ENCODE measurements at regions not wholly inside any gene's neighbourhood (a gene's known extent, or its start where the extent isn't known, plus 50 kb on each side); places are given as distances from the start of the nearest gene placed in this dataset.
"Not testable (repeated sequence)": the region's sequence is repeated elsewhere in the genome, so short reads cannot be mapped to it uniquely, and the experiment has no call there.

DNA sequence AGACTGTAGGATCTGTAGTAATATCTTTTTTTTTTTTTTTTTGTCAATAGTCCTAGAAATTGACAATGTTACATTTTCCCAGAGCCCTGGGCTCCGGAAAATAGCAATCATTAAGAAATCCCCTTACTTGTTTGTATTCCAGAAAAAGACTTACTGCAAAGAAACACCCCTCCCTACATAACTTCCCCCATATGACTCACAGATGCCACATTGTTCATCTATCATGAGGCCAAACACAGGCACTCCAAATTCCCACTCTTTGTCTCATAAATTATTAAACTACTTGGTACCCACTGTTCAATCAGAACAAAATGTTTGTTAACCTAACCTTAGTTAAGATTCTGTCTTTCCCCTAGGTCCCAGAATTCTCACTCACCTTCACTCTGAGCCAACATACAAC lies 53.5 kb downstream of the TEX51 start:
- intact Hi-C loops (cut with micrococcal nuclease): no loop called here
- POLR2A ChIA-PET: no interaction called here
- Mint-ChIP-seq H3K9me3 (ENCODE audit: unreplicated experiment) (no peaks in the 10 kb centered on the region), H3K27me3 (ENCODE audit: insufficient read depth, unreplicated experiment) (peaks cover 55% of the 10 kb centered on the region), H3K36me3 (ENCODE audit: insufficient read depth, unreplicated experiment) (no peaks in the 10 kb centered on the region), H3K4me1 (ENCODE audit: insufficient read depth, unreplicated experiment) (no peaks in the 10 kb centered on the region), H3K27ac (ENCODE audit: low read depth, unreplicated experiment) (no peak overlapping the region), H3K4me3 (ENCODE audit: unreplicated experiment) (no peak overlapping the region)
- BruUV-seq (replicated peaks): no TSS peak
- no peak for TF ChIP-seq CTCF (IDR thresholded peaks at IDR 0.05; ENCODE audit: unreplicated experiment)
- no peak for DNase-seq (ENCODE audit: unreplicated experiment)
- CTCF ChIA-PET: no interaction called here

DNA sequence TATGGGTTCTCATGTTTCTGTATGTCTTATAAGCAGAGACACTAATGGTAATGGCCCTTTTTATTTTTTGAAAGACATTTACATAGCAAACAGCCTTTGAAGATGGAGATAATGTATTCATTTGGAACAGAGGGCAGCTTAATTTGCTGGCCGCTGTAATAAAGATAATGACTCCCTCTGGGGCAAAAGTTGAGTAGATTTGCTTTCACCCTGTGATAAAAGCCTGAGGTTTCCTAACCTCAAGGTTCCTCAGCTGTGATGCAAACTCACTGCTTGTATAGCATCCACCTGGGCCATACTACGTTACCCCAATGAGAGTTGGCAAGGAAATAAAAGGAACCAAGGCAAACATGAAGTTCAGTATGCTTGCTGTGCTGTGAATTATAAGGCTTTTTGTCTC lies 54.8 kb downstream of the TEX51 start:
- TF ChIP-seq CTCF (IDR thresholded peaks at IDR 0.05; ENCODE audit: unreplicated experiment): no peak
- DNase-seq (ENCODE audit: unreplicated experiment): no peak
- Mint-ChIP-seq H3K36me3 (ENCODE audit: insufficient read depth, unreplicated experiment) (no peaks in the 10 kb centered on the region), H3K27ac (ENCODE audit: low read depth, unreplicated experiment) (no peak overlapping the region), H3K4me1 (ENCODE audit: insufficient read depth, unreplicated experiment) (no peaks in the 10 kb centered on the region), H3K4me3 (ENCODE audit: unreplicated experiment) (no peak overlapping the region), H3K9me3 (ENCODE audit: unreplicated experiment) (no peaks in the 10 kb centered on the region), H3K27me3 (ENCODE audit: insufficient read depth, unreplicated experiment) (peaks cover 46% of the 10 kb centered on the region)
- BruUV-seq (replicated peaks): no TSS peak
- CTCF ChIA-PET: no interaction called here
- intact Hi-C loops (cut with micrococcal nuclease): no loop called here
- POLR2A ChIA-PET: no interaction called here

GRCh38 chr2:126954831-126955230 lies 56.1 kb downstream of the TEX51 start:
- H3K9me3 Mint-ChIP-seq (ENCODE audit: unreplicated experiment): no peaks in the 10 kb centered on the region
- BruUV-seq (replicated peaks): no TSS peak
- no peaks in the 10 kb centered on the region for H3K4me1 Mint-ChIP-seq (ENCODE audit: insufficient read depth, unreplicated experiment)
- no peak overlapping the region for H3K27ac Mint-ChIP-seq (ENCODE audit: low read depth, unreplicated experiment)
- intact Hi-C loops (cut with micrococcal nuclease): no loop called here
- CTCF ChIA-PET: interaction anchor here (1.1 to 2.5 kb wide), 2 partner anchors 17 to 176 kb away, joined by 4 to 13 read pairs; no protein-coding TSS in a partner anchor
- H3K36me3 Mint-ChIP-seq (ENCODE audit: insufficient read depth, unreplicated experiment): no peaks in the 10 kb centered on the region
- H3K4me3 Mint-ChIP-seq (ENCODE audit: unreplicated experiment): no peak overlapping the region
- H3K27me3 Mint-ChIP-seq (ENCODE audit: insufficient read depth, unreplicated experiment): peaks cover 44% of the 10 kb centered on the region
- no peak for TF ChIP-seq CTCF (IDR thresholded peaks at IDR 0.05; ENCODE audit: unreplicated experiment)
- no peak for DNase-seq (ENCODE audit: unreplicated experiment)
- POLR2A ChIA-PET: interaction anchor here (0.6 kb wide), 1 partner anchor 282 kb away, joined by 3 read pairs; no protein-coding TSS in a partner anchor

DNA sequence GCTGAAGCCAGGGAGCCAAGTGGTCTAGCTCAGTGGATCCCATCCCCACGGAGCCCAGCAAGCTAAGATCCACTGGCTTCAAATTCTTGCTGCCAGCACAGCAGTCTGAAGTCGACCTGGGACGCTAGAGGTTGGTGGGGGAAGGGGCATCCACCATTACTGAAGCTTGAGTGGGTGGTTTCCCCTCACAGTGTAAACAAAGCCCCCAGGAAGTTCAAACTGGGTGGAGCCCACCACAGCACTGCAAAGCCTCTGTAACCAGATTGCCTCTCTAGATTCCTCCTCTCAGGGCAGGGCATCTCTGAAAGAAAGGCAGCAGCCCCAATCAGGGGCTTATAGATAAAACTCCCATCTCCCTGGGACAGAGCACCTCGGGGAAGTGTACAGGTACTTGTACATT lies 58.1 kb downstream of the TEX51 start:
- H3K4me3 Mint-ChIP-seq (ENCODE audit: unreplicated experiment); H3K4me1 Mint-ChIP-seq (ENCODE audit: insufficient read depth, unreplicated experiment); intact Hi-C loops (cut with micrococcal nuclease); DNase-seq (ENCODE audit: unreplicated experiment); BruUV-seq (replicated peaks); H3K9me3 Mint-ChIP-seq (ENCODE audit: unreplicated experiment); H3K36me3 Mint-ChIP-seq (ENCODE audit: insufficient read depth, unreplicated experiment); H3K27ac Mint-ChIP-seq (ENCODE audit: low read depth, unreplicated experiment): not testable (repeated sequence)
- ChIA-PET POLR2A (interaction anchor here (1.0 kb wide), 1 partner anchor 9 kb away, joined by 3 read pairs; no protein-coding TSS in a partner anchor), CTCF (interaction anchor here (0.5 to 2.5 kb wide), 3 partner anchors 15 to 168 kb away, joined by 4 to 13 read pairs (median 4); no protein-coding TSS in a partner anchor)
- peaks cover 61% of the 10 kb centered on the region for H3K27me3 Mint-ChIP-seq (ENCODE audit: insufficient read depth, unreplicated experiment)

DNA sequence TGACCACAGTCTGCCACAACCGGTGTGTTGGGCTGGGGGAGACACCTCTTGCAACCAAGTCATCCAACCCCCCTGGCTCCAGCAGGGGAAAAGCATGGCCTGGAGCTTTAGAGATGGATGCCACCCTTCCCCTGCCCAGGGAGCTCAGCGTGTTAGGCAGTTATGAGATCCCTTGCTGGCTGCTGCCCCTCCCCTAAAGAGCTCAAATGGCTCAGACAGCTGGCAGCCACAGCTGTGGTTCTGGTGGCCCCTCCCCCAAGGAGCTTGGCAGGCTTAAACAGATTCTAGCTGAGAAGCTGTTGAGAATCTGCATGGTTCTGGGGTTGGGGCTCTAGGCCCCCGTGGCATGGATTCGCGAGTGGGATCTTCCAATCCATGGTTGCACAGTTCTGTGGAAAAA lies 64.7 kb downstream of the TEX51 start:
- no peak for TF ChIP-seq CTCF (IDR thresholded peaks at IDR 0.05; ENCODE audit: unreplicated experiment)
- intact Hi-C loops (cut with micrococcal nuclease): no loop called here
- Mint-ChIP-seq H3K9me3 (ENCODE audit: unreplicated experiment) (peaks cover 8% of the 10 kb centered on the region), H3K27me3 (ENCODE audit: insufficient read depth, unreplicated experiment) (peaks cover 58% of the 10 kb centered on the region), H3K27ac (ENCODE audit: low read depth, unreplicated experiment) (no peak overlapping the region), H3K4me1 (ENCODE audit: insufficient read depth, unreplicated experiment) (no peaks in the 10 kb centered on the region), H3K36me3 (ENCODE audit: insufficient read depth, unreplicated experiment) (no peaks in the 10 kb centered on the region), H3K4me3 (ENCODE audit: unreplicated experiment) (no peak overlapping the region)
- no TSS peak for BruUV-seq (replicated peaks)
- DNase-seq (ENCODE audit: unreplicated experiment): no peak
- CTCF ChIA-PET: interaction anchor here (0.6 to 1.5 kb wide), 2 partner anchors 9 to 434 kb away, joined by 4 to 8 read pairs; no protein-coding TSS in a partner anchor
- POLR2A ChIA-PET: no interaction called here

Measured in MCF 10A (cell line).